Activated gamma-delta T cell treated with Interleukin-2 at 50 U/mL for 16 hours (primary cell): ENCODE measurements at regions not wholly inside any gene's neighbourhood (a gene's known extent, or its start where the extent isn't known, plus 50 kb on each side); places are given as distances from the start of the nearest gene placed in this dataset.
"Not testable (repeated sequence)": the region's sequence is repeated elsewhere in the genome, so short reads cannot be mapped to it uniquely, and the experiment has no call there.

ENCODE experiments used
- DNase-seq: peaks from one replicate; pipeline ENCODE4 v3.0.0-alpha.2; 2020

DNA sequence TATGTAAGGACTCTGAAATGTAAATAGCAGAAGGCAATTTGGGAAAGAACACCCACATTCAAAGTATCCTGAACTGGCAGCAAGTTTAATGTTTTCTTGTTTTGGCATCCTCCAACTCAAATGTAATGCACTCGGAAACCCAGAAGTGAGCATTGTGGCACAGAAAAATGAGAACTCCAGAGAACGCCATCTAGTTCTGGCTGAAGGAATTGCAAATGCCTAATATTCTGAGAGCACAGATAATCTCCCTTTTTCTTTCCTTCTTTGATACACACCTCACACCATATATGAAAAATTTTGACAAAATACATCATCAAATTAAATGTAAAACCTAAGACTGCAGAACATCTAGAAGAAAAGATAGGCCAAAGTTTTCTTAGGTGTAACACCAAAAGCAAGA is 52.1 kb downstream of the PWWP3B start:
- no peak for DNase-seq

DNA sequence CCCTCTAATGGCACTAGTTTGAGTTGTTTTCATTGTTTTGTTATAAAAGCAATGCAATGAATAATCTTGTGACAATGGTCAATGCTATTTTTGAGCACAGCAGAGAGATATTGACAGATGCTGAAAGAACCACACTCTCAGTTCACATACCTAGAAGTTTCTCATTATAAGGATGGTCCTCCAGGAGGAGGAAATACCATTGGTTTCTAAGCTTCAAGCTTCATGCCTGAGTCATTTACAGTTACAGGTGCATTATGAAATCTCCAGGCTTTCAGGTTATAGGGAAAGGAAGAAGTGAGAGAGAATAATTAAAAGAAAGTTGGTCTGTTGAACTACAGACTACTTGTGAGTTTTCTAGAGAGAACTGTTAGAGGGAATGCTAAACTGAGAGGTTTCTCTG is 75.3 kb downstream of the PWWP3B start:
- no peak for DNase-seq

DNA sequence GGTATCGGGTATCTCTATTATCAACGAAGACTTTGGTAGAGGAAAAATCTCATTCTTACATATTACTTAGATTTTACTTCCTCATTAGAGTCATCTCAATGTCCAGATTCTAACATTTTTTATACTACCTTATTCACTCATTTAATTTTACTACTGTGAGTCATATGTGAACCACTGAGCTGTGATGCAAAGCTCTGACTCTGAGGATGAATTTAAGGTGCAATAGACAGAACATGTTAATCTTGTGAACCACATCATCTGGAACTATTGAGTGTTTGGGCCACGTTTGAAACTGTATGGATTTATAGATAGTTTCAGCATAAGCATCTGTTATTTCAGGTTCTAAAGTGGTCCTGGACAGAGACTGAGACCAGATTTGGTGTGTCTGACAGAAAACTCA is 78.4 kb downstream of the PWWP3B start:
- no peak for DNase-seq

DNA sequence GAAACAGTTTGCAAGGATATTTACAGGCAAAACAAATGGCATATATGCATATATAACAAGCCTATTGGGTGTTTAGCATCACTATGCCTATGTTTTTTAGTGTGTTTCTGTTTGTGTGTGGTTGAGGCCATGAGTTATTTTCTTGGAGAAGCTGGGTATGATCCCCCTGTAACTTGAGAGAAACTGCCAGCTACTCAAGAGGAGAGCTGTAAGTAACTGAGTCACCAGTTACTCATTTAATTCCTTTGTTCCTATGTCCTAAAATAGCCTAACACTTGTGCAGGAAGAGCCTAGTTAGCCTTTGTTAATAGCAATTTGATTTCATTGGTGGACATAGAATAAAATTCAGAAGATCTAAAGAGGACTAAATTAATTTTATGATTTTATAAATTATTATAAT is 79.1 kb downstream of the PWWP3B start:
- no peak for DNase-seq

DNA sequence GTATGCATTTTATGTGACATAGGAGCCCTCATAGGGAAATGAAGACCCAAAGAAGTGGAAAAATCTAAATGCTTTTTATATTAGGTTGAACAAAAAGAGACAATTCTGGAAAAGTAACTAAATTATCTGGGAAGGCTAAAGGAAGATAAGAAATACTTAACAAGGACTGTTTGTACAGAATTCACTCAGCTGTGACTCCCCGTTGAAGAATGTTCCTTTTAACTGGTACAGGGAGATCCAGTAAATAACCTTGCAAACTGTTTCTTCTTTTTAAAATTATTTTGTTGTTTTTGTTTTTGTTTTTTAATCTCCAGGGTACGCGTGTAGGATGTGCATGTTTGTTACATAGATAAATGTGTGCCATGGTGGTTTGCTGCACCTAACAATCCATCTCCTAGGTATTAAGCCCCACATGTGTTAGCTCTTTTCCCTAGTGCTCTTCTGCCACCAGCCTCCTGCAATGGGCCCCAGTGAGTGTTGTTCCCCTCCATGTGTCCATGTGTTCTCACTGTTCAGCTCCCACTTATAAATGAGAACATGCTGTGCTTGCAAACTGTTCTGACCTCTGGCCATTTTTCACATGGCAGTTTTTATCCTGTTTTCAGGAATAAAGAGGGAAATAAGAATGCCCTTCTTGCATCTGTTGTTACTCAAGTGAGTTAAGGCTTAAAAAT is 81.7 kb downstream of the PWWP3B start:
- no peak for DNase-seq

DNA sequence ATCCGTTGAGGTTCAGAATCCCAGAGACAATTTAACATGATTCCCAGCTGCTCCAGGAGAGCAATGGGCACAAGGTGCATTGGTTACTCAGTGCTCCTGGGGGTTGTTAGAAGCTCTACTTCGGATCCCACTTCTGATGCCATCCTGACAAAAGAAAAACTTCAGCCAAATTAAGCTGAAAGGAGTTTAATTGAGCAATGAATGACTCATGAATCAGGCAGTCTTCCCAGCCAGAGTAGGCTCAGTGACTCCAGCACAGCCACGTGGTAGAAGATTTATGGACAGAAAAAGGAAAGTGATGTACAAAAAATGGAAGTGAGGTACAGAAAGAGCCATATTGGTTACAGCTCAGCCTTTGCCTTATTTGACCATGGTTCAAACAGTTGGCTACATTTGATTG is 95.7 kb downstream of the PWWP3B start:
- no peak for DNase-seq

DNA sequence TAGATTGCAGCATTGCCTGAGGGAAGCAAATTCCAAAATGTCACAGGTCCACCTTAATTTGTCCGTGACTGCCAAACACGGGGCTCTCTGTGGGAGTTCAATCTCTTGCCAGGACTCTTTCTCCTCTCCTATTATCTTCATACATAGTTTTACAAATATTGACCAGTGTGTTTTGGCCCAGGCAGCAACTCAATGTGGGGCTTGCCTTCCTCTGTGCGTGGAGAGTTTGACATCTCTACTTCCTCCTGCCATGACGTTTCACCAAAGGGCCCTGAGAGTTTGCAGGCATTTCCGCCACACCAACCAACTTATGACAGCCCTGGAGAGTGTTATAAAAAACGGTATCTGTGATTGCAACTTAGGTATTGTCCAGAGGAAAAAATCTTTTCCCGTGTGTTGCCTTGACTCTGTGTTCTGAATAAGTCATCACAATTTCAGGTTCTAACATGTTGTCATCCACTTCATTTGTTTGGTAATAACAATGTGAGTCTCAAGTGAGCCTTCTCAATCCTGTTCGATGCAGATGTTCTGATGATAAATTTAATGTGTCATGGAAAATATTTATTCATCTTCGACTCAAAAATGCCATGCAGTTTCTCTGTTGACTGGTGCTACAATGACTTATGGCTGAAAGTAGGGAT is 106.0 kb downstream of the PWWP3B start:
- DNase-seq = not testable (repeated sequence)

DNA sequence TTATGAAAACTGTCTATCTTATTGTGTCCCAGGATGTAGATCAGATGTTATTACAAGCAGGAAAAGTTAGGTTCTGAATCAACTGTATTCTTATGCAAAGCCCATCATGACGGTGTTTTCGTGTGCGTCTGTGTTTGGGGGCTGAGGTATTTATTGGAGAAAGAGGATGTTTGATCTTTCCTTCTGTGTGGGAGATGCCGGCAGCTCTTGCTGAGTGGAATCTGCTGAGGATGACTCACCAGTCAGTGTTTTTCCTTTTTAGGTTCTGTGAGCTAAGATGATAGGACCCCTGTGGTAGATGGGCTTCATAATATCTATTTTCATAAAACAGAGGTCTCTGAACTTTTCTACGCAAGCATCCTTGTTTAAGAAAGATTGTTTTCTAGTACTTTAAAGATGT is 107.1 kb downstream of the PWWP3B start:
- not testable (repeated sequence) for DNase-seq

DNA sequence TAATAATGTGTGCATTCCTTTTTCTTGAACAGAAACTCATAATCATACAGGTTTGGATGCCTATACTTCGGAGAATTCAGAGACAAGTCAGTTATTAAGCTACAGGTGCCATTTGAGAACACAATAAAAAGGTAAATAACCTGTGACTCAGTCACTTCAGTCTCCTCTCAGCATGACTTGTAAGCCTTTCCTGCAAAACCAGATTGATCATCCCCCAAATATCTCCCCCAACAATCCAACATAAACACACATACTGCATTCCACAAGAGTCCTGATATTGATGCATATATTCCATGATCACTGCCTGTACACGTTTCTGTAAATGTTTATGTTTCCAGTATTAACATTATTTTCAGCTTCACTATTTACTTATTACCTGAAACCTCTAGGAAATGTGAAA is 110.8 kb downstream of the PWWP3B start:
- DNase-seq = no peak

DNA sequence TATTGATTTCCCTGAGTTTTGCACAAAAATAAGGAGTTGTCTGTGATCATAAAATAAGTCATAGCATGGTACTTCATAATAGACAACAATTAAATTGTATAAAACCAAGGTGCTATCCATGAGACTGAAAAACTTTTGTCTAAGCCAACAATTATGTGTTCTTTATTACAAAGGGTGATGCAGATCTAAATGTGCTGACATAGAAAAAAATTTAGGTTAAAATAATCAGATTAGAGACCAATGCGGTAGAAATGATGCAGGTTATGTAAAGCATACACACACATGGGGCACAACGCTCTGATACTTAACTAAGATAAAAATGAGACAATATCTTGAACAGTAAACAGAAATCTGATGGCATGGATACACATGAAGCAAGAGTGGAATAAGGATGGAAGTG is 113.3 kb downstream of the PWWP3B start:
- DNase-seq = no peak

DNA sequence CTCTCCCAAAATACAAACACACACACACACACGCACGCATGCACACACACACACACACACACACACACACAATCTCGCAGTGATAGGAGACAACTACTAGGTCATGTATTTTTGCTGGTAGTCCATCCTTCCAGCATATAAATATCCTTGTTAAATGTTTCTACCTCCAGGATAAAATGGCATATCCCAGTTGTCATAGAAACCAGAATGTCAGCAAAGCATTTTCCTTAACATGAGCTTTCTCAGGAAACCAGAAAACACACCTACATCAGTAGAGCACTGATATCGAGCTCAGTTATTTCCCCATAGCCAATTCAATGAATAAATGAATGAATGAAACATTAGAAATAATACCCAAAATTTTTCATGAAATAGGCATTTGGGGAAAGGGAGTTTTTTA is 115.7 kb downstream of the PWWP3B start:
- DNase-seq = no peak

DNA sequence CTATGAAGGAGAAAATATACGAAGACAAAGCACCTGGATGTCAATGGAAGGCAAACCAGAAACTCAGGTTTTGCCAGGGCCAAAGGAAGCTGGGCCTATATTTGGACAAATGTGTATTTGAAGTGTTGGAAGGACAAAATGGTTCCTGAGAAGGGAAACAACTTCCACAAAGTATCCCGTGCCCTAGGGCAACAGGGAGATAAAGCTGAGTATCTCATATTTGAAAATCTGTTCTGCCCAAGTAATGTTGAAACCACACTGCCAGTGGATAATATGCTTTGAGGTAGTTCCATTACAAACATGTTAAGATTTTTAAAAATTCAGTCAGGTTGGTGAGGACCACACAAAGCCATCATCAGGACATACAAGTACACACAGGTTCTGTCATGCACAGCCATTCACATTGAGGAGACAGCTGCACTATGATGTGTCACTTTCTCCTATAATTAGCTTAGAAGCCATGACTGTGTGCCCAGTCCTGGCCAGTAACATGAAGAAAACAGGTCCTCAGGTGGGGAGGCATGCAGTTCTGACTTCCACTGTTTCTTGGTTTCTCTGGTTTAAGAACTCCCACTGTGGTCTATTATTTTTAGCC is 116.4 kb downstream of the PWWP3B start:
- no peak for DNase-seq

DNA sequence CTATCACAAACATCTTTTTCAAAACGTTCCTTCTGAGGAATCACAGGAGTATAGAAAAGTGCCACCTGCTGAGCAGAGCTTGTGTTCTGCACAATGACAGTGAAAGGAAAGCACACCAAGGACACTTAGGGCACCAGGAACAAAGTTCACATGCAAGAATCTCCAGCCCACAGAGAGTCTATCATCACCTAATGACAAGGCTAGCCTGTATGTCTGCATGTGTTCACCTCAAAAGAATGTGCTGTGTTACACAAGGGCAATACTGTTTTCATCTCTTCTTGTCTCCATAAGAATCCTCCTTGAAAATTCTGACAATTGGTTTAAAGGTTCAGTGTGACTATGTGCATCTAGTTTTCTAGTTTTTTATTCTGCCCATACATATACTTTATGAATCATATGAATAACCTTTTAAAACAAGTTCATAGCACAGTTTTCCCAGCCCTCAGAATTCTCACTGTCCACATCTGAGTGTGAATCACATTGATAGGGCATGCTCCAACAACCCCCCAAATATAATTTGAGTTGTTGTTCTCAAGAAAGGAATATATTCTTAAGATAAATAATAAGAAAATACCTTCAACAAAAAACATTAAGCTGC is 118.0 kb downstream of the PWWP3B start:
- DNase-seq = no peak

DNA sequence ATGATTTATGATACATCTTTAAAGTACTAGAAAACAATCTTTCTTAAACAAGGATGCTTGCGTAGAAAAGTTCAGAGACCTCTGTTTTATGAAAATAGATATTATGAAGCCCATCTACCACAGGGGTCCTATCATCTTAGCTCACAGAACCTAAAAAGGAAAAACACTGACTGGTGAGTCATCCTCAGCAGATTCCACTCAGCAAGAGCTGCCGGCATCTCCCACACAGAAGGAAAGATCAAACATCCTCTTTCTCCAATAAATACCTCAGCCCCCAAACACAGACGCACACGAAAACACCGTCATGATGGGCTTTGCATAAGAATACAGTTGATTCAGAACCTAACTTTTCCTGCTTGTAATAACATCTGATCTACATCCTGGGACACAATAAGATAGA is 122.7 kb downstream of the PWWP3B start:
- DNase-seq = not testable (repeated sequence)

DNA sequence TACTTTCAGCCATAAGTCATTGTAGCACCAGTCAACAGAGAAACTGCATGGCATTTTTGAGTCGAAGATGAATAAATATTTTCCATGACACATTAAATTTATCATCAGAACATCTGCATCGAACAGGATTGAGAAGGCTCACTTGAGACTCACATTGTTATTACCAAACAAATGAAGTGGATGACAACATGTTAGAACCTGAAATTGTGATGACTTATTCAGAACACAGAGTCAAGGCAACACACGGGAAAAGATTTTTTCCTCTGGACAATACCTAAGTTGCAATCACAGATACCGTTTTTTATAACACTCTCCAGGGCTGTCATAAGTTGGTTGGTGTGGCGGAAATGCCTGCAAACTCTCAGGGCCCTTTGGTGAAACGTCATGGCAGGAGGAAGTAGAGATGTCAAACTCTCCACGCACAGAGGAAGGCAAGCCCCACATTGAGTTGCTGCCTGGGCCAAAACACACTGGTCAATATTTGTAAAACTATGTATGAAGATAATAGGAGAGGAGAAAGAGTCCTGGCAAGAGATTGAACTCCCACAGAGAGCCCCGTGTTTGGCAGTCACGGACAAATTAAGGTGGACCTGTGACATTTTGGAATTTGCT is 123.8 kb downstream of the PWWP3B start:
- not testable (repeated sequence) for DNase-seq

DNA sequence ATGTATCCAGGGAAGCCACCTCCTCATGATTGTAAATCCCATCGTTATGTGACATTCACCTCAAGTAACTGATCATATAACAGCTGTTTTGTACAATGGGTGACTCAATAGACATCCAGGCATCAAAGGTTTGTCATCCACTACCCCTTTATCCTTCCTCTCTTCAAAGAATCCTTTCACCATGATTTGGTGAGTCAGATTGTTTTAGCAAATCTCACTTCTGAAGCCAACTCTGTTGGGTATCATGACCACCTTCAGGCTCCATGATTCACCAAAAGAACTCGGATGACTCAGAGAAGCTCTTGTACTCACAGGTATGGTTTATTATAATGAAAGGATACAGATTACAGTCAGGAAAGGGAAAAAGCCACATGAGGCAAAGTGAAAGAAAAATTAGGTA is 132.1 kb downstream of the PWWP3B start:
- DNase-seq = no peak

DNA sequence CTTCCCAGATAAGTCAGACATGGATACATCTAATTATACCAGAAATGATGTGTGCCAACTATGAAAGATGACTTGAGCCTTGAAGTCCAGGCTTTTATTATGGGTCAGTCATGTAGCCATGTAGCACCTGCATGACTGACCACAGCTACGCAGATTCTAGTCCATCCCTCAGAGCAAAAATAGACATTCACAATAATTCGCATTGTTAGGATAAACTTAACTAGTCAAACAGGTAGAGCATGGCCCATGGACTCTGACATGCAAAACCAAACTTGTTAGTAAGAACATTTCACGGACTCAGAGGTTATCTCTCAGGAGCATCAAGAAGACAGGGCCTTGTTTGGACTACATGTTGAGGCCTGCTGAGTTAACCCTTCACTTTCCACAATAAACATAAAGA is 132.6 kb downstream of the PWWP3B start:
- no peak for DNase-seq

DNA sequence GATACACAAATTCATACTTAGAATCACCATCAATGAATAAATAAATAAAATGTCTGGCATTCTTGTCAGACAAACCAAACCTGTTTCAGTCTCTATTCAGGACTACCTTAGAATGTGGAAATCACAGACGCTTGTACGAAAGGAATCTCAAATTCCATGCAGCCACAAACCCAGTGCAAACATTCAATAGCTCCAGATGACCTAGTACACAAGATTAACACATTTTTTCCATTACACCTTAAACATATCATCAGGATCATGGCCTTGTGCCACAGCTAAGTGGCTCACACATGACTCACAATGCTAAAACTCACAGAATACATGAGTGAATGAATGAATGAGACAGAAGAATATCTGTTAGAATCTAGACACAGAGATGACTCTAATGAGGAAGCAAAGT is 134.2 kb downstream of the PWWP3B start:
- no peak for DNase-seq

DNA sequence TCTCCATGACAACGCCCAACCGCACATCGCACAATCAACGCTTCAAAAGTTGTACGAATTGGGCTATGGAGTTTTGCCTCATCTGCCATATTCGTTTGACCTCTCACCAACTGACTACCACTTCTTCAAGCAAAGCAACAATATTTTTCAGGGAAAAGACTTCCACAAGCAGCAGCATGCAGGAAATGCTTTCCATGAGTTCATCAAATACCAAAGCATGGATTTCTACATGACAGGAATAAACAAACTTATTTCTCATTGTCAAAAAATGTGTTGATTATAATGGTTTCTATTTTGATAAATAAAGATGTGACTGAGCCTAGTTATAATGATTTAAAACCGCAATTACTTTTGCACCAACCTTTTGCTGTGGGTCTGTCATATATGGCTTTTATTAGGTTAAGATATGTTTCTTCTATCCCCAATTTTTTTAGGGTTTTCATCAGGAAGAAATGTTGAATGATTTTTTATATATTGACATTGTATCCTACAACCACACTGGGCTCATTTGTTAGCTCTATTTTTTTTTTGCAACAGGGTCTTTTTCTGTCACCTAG is 138.4 kb downstream of the PWWP3B start:
- no peak for DNase-seq

DNA sequence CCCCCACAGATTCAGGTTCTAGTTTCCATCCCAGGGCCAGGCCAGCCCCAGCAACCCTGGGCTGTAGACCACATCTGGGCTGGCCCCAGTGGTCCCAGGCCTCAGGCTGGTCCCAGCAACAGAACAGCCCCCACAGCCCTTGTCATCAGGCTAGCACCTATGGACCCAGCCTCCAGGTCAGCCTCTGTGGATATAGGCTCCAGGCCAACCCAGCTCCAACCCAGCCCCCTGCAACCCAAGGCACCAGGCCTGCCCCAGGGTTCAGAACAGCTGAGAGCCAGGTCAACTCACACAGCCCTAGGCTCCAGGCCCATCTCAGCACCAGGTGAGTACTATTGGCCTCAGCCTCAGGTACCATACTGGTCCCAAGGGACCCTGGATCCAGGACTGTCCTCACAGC is 155.3 kb downstream of the PWWP3B start:
- no peak for DNase-seq

DNA sequence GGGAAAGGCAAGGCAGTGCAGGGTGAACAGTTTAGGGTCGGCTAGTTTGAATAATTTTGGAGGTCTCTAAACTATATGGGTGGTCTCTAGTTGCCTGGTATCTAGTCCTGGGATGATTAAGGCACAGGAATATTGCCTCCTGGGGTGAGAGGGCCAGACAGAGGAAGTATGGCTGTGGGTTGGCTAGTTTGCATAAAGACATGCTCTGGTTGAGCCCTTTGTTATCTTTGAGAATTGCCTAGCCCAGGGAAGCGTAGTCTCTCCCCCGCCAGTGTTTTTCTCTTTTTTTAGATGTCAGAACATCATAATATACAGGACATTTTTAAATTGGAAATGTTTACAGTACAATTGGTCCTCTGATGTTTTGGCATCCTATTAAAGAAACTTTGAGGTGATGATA is 163.5 kb downstream of the PWWP3B start:
- DNase-seq = no peak

DNA sequence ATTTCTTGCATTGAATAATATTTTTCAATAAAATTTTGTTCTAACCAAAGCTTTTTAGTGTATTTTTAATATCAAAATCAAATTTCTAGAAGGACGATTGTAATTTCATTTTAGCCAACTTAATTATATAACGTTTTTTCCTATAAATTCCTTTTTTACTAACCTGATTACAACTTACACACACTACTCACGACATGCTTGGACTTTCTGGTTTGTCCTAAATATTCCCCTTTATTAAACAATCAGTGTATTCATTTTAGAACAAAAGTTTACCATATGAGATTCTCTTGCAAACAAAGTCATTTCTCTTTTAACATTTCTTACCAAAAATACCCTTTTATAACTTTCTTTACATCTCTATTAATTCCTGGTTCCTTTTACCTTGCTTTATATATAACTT is 173.7 kb downstream of the PWWP3B start:
- DNase-seq = no peak

DNA sequence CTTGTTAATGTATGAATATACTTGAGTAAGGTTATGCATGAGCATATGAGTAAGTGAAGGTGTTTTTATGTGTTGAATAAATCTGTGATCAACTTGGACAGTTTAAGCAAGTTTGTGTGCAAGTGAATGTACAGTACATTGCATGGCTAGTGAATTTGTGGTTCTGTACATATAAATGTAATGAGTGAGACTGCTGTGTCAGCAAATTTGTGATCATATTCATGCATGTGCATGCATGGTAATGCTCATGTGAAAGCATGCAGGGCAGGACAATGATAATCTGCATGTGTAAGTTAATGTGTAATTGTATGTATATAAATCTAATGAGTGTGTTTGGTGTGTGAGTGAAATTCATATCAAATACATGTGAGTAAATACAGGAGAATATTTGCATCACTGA is 188.5 kb downstream of the PWWP3B start:
- no peak for DNase-seq

DNA sequence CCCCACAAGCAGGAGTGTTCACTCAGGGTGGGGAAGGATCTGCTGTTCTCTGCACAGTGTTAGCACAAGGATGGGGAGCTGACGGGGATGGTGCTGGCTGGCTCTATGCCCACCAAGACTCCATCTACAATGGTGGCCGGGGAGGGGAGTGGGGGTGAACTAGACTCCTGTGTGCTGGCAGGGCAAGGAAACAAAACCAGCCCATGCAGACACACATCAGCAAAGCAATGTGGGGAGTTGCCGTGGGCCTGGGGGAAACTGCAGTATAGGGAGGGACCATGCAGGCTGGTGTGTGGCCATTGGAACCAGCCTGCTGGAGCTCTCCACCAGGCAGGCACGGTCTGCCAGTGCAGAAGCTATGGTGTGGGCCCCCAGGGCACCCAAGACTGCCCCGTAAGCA is 195.1 kb downstream of the PWWP3B start:
- DNase-seq = no peak
